Neural progenitor cell (in vitro differentiated cells): ENCODE measurements at regions not wholly inside any gene's neighbourhood (a gene's known extent, or its start where the extent isn't known, plus 50 kb on each side); places are given as distances from the start of the nearest gene placed in this dataset.

ENCODE experiments used
- DNase-seq: peaks from one replicate; pipeline ENCODE4 v3.0.0-alpha.2; 2016; ENCODE audit warnings: low spot score
- H2AFZ ChIP-seq: fragments of 200-600 bp; sonication (generic); replicated peaks from 2 replicates; pipeline ENCODE4 v1.6.1; 2016; ENCODE audit warnings: antibody characterized with exemption
- H3F3A ChIP-seq: fragments of 200-600 bp; sonication (generic); 2 replicates; pipeline ENCODE4 v1.6.1; 2016; ENCODE audit warnings: antibody characterized with exemption, low read depth
- H3K27ac ChIP-seq: fragments of 200-600 bp; sonication (generic); 2 replicates; pipeline ENCODE4 v1.5.1; 2016; ENCODE audit warnings: mild to moderate bottlenecking
- H3K27me3 ChIP-seq: fragments of 200-600 bp; sonication (generic); 2 replicates; pipeline ENCODE4 v1.6.1; 2016; ENCODE audit warnings: mild to moderate bottlenecking, moderate library complexity
- H3K36me3 ChIP-seq: fragments of 200-600 bp; sonication (generic); 2 replicates; pipeline ENCODE4 v1.5.1; 2016
- H3K4me1 ChIP-seq: fragments of 200-600 bp; sonication (generic); 2 replicates; pipeline ENCODE4 v1.6.1; 2016; ENCODE audit warnings: mixed run types
- H3K4me2 ChIP-seq: fragments of 200-600 bp; sonication (generic); 2 replicates; pipeline ENCODE4 v1.6.1; 2016
- H3K4me3 ChIP-seq: fragments of 200-600 bp; sonication (generic); 2 replicates; pipeline ENCODE4 v1.5.1; 2016
- H3K79me2 ChIP-seq: fragments of 200-600 bp; sonication (generic); 2 replicates; pipeline ENCODE4 v1.6.1; 2016; ENCODE audit warnings: low read depth
- H3K9ac ChIP-seq: fragments of 200-600 bp; sonication (generic); 2 replicates; pipeline ENCODE4 v1.6.1; 2016
- H3K9me3 ChIP-seq: fragments of 200-600 bp; sonication (generic); 2 replicates; pipeline ENCODE4 v1.5.1; 2016; ENCODE audit warnings: low read depth
- H4K20me1 ChIP-seq: fragments of 200-600 bp; sonication (generic); 2 replicates; pipeline ENCODE4 v1.6.1; 2016; ENCODE audit warnings: low read depth
- H3K27ac Mint-ChIP-seq: 3 replicates; pipeline ENCODE4 v1.8.0; 2021; ENCODE audit warnings: mixed read lengths
- H3K27me3 Mint-ChIP-seq: 2 replicates; pipeline ENCODE4 v1.8.0; 2022; ENCODE audit warnings: low read depth, mild to moderate bottlenecking, inconsistent platforms, moderate library complexity, mixed read lengths; ENCODE audit not compliant: insufficient read depth
- H3K36me3 Mint-ChIP-seq: 3 replicates; pipeline ENCODE4 v1.8.0; 2021; ENCODE audit warnings: mixed read lengths
- H3K4me1 Mint-ChIP-seq: 3 replicates; pipeline ENCODE4 v1.8.0; 2021; ENCODE audit warnings: mixed read lengths
- H3K4me3 Mint-ChIP-seq: 3 replicates; pipeline ENCODE4 v1.8.0; 2021; ENCODE audit warnings: mild to moderate bottlenecking, moderate library complexity, mixed read lengths
- H3K9me3 Mint-ChIP-seq: 3 replicates; pipeline ENCODE4 v1.8.0; 2020; ENCODE audit warnings: mixed read lengths
- EZH2 ChIP-seq: fragments of 200-600 bp; sonication (generic); IDR thresholded peaks from 2 replicates; pipeline ENCODE4 v1.6.1; 2017; ENCODE audit warnings: antibody characterized with exemption, mild to moderate bottlenecking, moderate library complexity
- EZH2phosphoT487 ChIP-seq: fragments of 200-600 bp; sonication (generic); IDR thresholded peaks from 2 replicates; pipeline ENCODE4 v1.6.1; 2017; ENCODE audit warnings: antibody characterized with exemption
- TF ChIP-seq, protein P1 (sequence below): fragments of 200-600 bp; sonication (generic); IDR thresholded peaks from 2 replicates; pipeline ENCODE4 v1.5.1; 2017; ENCODE audit warnings: antibody characterized with exemption, mild to moderate bottlenecking

DNA sequence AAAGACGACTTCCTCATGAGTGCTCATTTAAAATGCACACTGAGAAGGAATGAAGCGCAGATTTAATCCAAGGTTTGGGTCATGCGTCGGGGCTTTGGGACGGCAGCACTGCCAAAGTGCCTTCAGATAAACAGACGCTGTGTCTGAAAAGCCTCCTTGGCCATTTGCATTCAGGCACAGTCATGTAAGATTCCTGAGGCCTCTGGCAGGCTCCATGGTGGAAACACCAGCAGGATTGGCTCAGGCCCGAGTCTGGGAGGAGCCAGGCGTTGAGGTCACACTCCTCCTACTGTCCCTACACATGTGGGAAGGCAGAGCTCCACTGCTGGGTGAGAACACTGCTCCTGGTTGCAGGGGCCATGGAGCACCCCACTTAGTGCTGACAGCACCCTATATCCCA, 113.3 kb upstream of the KL start:
- Mint-ChIP-seq H3K27ac (peak overlapping the region; percentile 54), H3K27me3 (peaks cover 1% of the 10 kb centered on the region), H3K4me3 (no peak overlapping the region), H3K9me3 (peaks cover 5% of the 10 kb centered on the region), H3K4me1 (no peaks in the 10 kb centered on the region), H3K36me3 (no peaks in the 10 kb centered on the region)
- no peaks in the 10 kb centered on the region for H3F3A ChIP-seq
- no peak overlapping the region for H3K4me3 ChIP-seq
- DNase-seq: peak; percentile 18
- H3K4me2 ChIP-seq: no peak overlapping the region
- H3K79me2 ChIP-seq: no peaks in the 10 kb centered on the region
- H3K27me3 ChIP-seq: no peaks in the 10 kb centered on the region
- H2AFZ ChIP-seq: no peak overlapping the region
- no peaks in the 10 kb centered on the region for H4K20me1 ChIP-seq
- no peaks in the 10 kb centered on the region for H3K9me3 ChIP-seq
- no peaks in the 10 kb centered on the region for H3K4me1 ChIP-seq
- no peak overlapping the region for H3K27ac ChIP-seq
- no peak for TF ChIP-seq EZH2
- TF ChIP-seq, protein P1, sequence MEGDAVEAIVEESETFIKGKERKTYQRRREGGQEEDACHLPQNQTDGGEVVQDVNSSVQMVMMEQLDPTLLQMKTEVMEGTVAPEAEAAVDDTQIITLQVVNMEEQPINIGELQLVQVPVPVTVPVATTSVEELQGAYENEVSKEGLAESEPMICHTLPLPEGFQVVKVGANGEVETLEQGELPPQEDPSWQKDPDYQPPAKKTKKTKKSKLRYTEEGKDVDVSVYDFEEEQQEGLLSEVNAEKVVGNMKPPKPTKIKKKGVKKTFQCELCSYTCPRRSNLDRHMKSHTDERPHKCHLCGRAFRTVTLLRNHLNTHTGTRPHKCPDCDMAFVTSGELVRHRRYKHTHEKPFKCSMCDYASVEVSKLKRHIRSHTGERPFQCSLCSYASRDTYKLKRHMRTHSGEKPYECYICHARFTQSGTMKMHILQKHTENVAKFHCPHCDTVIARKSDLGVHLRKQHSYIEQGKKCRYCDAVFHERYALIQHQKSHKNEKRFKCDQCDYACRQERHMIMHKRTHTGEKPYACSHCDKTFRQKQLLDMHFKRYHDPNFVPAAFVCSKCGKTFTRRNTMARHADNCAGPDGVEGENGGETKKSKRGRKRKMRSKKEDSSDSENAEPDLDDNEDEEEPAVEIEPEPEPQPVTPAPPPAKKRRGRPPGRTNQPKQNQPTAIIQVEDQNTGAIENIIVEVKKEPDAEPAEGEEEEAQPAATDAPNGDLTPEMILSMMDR: no peak
- no peak for TF ChIP-seq EZH2phosphoT487
- H3K9ac ChIP-seq: no peak overlapping the region
- H3K36me3 ChIP-seq: no peaks in the 10 kb centered on the region

DNA sequence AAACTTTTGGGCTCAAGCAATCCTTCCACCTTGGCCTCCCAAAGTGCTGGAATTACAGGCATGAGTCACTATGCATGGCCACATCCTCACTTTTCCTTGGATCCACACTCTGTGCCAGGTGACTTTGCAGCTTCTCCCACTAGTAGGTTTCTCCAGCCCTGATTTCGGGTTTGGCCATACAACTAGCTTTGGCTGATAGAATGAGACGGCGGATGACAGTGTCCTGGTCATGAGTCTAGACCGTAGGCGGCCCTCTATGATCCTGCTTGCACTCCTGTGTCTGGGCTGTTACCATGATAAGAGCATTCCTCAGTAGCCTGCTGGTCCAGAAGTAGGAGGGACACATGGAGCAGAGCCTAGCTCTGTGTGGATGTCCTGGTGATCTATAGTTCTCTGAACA, 112.5 kb upstream of the KL start:
- H3K4me3 ChIP-seq: no peak overlapping the region
- no peaks in the 10 kb centered on the region for H3F3A ChIP-seq
- no peak overlapping the region for H3K27ac ChIP-seq
- DNase-seq: no peak
- peaks cover 5% of the 10 kb centered on the region for H3K9me3 Mint-ChIP-seq
- TF ChIP-seq, protein P1: no peak
- TF ChIP-seq EZH2 (no peak), EZH2phosphoT487 (no peak)
- no peaks in the 10 kb centered on the region for H3K36me3 Mint-ChIP-seq
- no peak overlapping the region for H3K9ac ChIP-seq
- H3K79me2 ChIP-seq: no peaks in the 10 kb centered on the region
- H3K4me1 ChIP-seq: no peaks in the 10 kb centered on the region
- H3K4me1 Mint-ChIP-seq: no peaks in the 10 kb centered on the region
- H3K4me3 Mint-ChIP-seq: no peak overlapping the region
- H3K27me3 ChIP-seq: no peaks in the 10 kb centered on the region
- peaks cover 2% of the 10 kb centered on the region for H3K27me3 Mint-ChIP-seq
- no peak overlapping the region for H2AFZ ChIP-seq
- H3K36me3 ChIP-seq: no peaks in the 10 kb centered on the region
- H3K4me2 ChIP-seq: no peak overlapping the region
- H3K27ac Mint-ChIP-seq: no peak overlapping the region
- no peaks in the 10 kb centered on the region for H4K20me1 ChIP-seq
- H3K9me3 ChIP-seq: no peaks in the 10 kb centered on the region

GRCh38 chr13:32904266-32904665, 112.0 kb upstream of the KL start:
- no peaks in the 10 kb centered on the region for H3K79me2 ChIP-seq
- Mint-ChIP-seq H3K4me3 (no peak overlapping the region), H3K27me3 (peaks cover 2% of the 10 kb centered on the region), H3K36me3 (no peaks in the 10 kb centered on the region), H3K9me3 (peaks cover 5% of the 10 kb centered on the region), H3K27ac (no peak overlapping the region), H3K4me1 (no peaks in the 10 kb centered on the region)
- no peaks in the 10 kb centered on the region for H3K4me1 ChIP-seq
- no peak overlapping the region for H3K27ac ChIP-seq
- no peaks in the 10 kb centered on the region for H4K20me1 ChIP-seq
- no peak overlapping the region for H2AFZ ChIP-seq
- H3K9me3 ChIP-seq: no peaks in the 10 kb centered on the region
- H3K36me3 ChIP-seq: no peaks in the 10 kb centered on the region
- H3K4me2 ChIP-seq: no peak overlapping the region
- H3K9ac ChIP-seq: no peak overlapping the region
- no peak for DNase-seq
- no peaks in the 10 kb centered on the region for H3F3A ChIP-seq
- no peaks in the 10 kb centered on the region for H3K27me3 ChIP-seq
- TF ChIP-seq EZH2phosphoT487: no peak
- TF ChIP-seq, protein P1: no peak
- TF ChIP-seq EZH2: no peak
- H3K4me3 ChIP-seq: no peak overlapping the region
